Heart left ventricle (tissue), 16 donors: ENCODE measurements at regions not wholly inside any gene's neighbourhood (a gene's known extent, or its start where the extent isn't known, plus 50 kb on each side); places are given as distances from the start of the nearest gene placed in this dataset.

Experiments
- ATAC-seq, 4 donors: fragments of 200-7000 bp; cut with Tn5 transposase; one replicate each; pipeline ENCODE4 v1.9.1; 2020 to 2022; ENCODE audit warnings: moderate library complexity in 4 of 4, mild to moderate bottlenecking in 3 of 4, moderate number of reproducible peaks in 1 of 4
- DNase-seq, 5 donors: peaks; one replicate each; pipeline ENCODE4 v3.0.0-alpha.2; 2020
- H3K27ac ChIP-seq, 12 donors: fragments of 200-600 bp; sonication (generic) in 4 of 12; one replicate each; pipeline versions ENCODE4 v1.5.0 to v1.8.0; 2016 to 2022; ENCODE audit warnings: mild to moderate bottlenecking in 2 of 12
- H3K27me3 ChIP-seq, 9 donors: fragments of 200-600 bp; sonication (generic) in 2 of 9; one replicate each; pipeline versions ENCODE4 v1.5.1 to v1.8.0; 2016 to 2022; ENCODE audit warnings: mild to moderate bottlenecking in 3 of 9
- H3K36me3 ChIP-seq, 9 donors: fragments of 200-600 bp; sonication (generic) in 2 of 9; one replicate each; pipeline versions ENCODE4 v1.5.0 to v1.8.0; 2018 to 2022; ENCODE audit warnings: mild to moderate bottlenecking in 2 of 9
- H3K4me1 ChIP-seq, 12 donors: fragments of 200-600 bp; sonication (generic) in 4 of 12; one replicate each; pipeline versions ENCODE4 v1.5.0 to v1.8.0; 2016 to 2022; ENCODE audit warnings: mild to moderate bottlenecking in 3 of 12
- H3K4me3 ChIP-seq, 12 donors: fragments of 200-600 bp; sonication (generic) in 4 of 12; one replicate each; pipeline versions ENCODE4 v1.5.0 to v1.8.0; 2017 to 2022; ENCODE audit warnings: mild to moderate bottlenecking in 9 of 12, moderate library complexity in 4 of 12
- H3K9me3 ChIP-seq, 12 donors: fragments of 200-600 bp; sonication (generic) in 4 of 12; one replicate each; pipeline versions ENCODE4 v1.5.0 to v1.8.0; 2016 to 2022; ENCODE audit warnings: mild to moderate bottlenecking in 1 of 12
- CTCF ChIP-seq, 12 donors: fragments of 200-600 bp; sonication (generic) in 4 of 12; IDR thresholded peaks; one replicate each; pipeline versions ENCODE4 v1.5.0 to v1.8.0; 2018 to 2022; ENCODE audit warnings: antibody characterized with exemption in 12 of 12, mild to moderate bottlenecking in 5 of 12
- POLR2A ChIP-seq, 2 donors: fragments of 450-650 bp; IDR thresholded peaks; one replicate each; pipeline ENCODE4 v1.6.1; 2017; ENCODE audit warnings: antibody characterized with exemption in 2 of 2, mild to moderate bottlenecking in 2 of 2, moderate library complexity in 2 of 2
- WGBS, 4 donors: extraction: QIAGEN DNeasy Blood & Tissue Kit in 2 of 4; methylation state at CpG; one replicate each; pipeline versions ENCODE4 v1.1.5 to v1.1.7; 2013 to 2018; 5-methylcytosine and 5-hydroxymethylcytosine counted together
- intact Hi-C, 10 donors: fragments of 100-400 bp; cut with DNase I; formaldehyde crosslinking; loops; one replicate each; pipeline versions ENCODE4 v1.11.1 to v1.14.2; 2022
- donor health status: ischemic (EF 13 %, LVEDD 7.1; RV severe dilation, severe dysfunction).
- donor health status: healthy with polysubstance abuse.
- donor health status: DM: no; HTN: yes; CAD: no.
- donor health status: DM: no; HTN: no; CAD: no.
- donor health status: ischemic (EF 25% LVEDD 6.9; RV normal size, moderate dysfunction).
- donor health status: ischemic (EF 25% LVEDD 5.7; RV mildly dilated, moderate dysfunction).
- donor health status: healthy.
- donor health status: DM: yes; HTN: yes; CAD: no.
- donor health status: ischemic (EF 35%, LVEDD 5.7; RV mildly dilated, moderate dysfunction).
- donor health status: nonischemic (EF 11% LVEDD 7.7; RV severe dilation, severe dysfunction).
- donor health status: DM: yes; HTN: yes; CAD: no.
- donor health status: PGD.
- donor health status: ischemic (EF 29% LVEDD 5.4; RV normal size, mild dysfunction).
- donor health status: nonischemic (EF 23%, LVEDD 6.1; RV moderate dilation, normal function).

GRCh38 chr20:50433001-50433761 is 77.0 kb upstream of the PTPN1 start:
- no peak for ATAC-seq
- WGBS, 4 donors: 91 to 94% (median 93%) methylated on average over 4 of the region's 4 CpGs

GRCh38 chr20:50434321-50434652 is 75.9 kb upstream of the PTPN1 start:
- H3K27ac ChIP-seq: peak overlapping the region in 1 of 12 donors; percentile 42
- TF ChIP-seq POLR2A (IDR thresholded peaks at IDR 0.05): no peak
- peaks cover 0 to 17% (median 0%) of the 10 kb centered on the region in 12 donors for H3K4me1 ChIP-seq
- 90 to 97% (median 91%) methylated on average over 1 of the region's 1 CpG for WGBS, 4 donors
- ATAC-seq (no peak), DNase-seq (no peak)
- H3K36me3 ChIP-seq: no peaks in the 10 kb centered on the region
- intact Hi-C loops: no loop called here
- no peaks in the 10 kb centered on the region for H3K9me3 ChIP-seq
- no peak overlapping the region for H3K4me3 ChIP-seq
- H3K27me3 ChIP-seq: no peaks in the 10 kb centered on the region

More at GRCh38 chr20:50433001-50433761, 77.0 kb upstream of the PTPN1 start:
- intact Hi-C loops: no loop called here
- no peak for TF ChIP-seq CTCF (IDR thresholded peaks at IDR 0.05)
- TF ChIP-seq POLR2A (IDR thresholded peaks at IDR 0.05): no peak
- Histone ChIP-seq H3K27me3 (no peaks in the 10 kb centered on the region), H3K9me3 (no peaks in the 10 kb centered on the region), H3K27ac (no peak overlapping the region), H3K36me3 (no peaks in the 10 kb centered on the region), H3K4me1 (peaks cover 0 to 20% (median under 1%) of the 10 kb centered on the region in 12 donors), H3K4me3 (no peak overlapping the region)
- DNase-seq: no peak

- Histone ChIP-seq H3K4me1 (peaks cover 0 to 18% (median 0%) of the 10 kb centered on the region in 12 donors), H3K9me3 (no peaks in the 10 kb centered on the region), H3K36me3 (no peaks in the 10 kb centered on the region), H3K27me3 (no peaks in the 10 kb centered on the region), H3K27ac (peak overlapping the region in 1 of 12 donors; percentile 42), H3K4me3 (no peak overlapping the region)
- DNase-seq (no peak), ATAC-seq (no peak)
- intact Hi-C loops: no loop called here
- TF ChIP-seq POLR2A (IDR thresholded peaks at IDR 0.05) (no peak), CTCF (IDR thresholded peaks at IDR 0.05) (no peak)
- WGBS, 4 donors: 69 to 73% (median 71%) methylated on average over 6 of the region's 6 CpGs
Measured at GRCh38 chr20:50434653-50435396, 75.4 kb upstream of the PTPN1 start.

DNA sequence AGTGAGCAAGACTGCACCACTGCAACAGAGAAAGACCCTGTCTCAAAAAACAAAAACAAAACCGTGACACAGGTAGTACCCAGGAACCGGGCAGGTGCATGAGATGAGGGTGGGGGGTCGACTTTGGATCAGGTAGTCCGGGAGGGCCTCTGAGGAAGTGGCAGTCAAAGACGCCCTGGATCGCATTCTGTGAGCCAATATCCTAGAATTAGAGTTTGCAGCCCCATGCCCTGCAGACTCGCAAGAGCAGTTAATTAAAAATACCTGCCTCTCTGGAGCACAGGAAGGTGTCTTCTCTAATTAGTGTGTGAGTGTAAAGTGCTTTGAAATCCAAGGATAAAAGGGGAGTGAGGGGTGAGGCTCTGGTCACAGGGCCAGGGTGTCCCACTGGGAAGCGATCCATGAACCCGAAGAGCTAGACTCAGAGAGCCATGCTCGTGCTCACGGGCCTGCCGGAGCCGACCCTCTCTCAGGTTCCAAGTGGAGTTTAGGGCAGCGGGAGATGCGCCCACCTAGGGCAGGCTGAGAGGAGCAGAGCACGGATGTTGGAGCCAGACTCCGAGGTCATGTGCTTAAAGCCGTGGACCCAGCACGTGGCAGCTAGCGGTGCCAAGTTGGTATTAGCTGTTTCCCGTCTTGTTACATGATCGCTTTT is 74.7 kb upstream of the PTPN1 start:
- no peak overlapping the region for H3K4me3 ChIP-seq

More for the DNA sequence above, 74.7 kb upstream of the PTPN1 start:
- Histone ChIP-seq H3K27ac (no peak overlapping the region), H3K9me3 (no peaks in the 10 kb centered on the region), H3K36me3 (no peaks in the 10 kb centered on the region), H3K27me3 (no peaks in the 10 kb centered on the region), H3K4me1 (peaks cover 0 to 25% (median 0%) of the 10 kb centered on the region in 12 donors)
- TF ChIP-seq POLR2A (IDR thresholded peaks at IDR 0.05) (no peak), CTCF (IDR thresholded peaks at IDR 0.05) (no peak)
- ATAC-seq: no peak
- WGBS, 4 donors: 82 to 84% (median 82%) methylated on average over 22 of the region's 22 CpGs
- intact Hi-C loops: no loop called here
- DNase-seq: no peak
